ENCODE measurements at regions not wholly inside any gene's neighbourhood (a gene's known extent, or its start where the extent isn't known, plus 50 kb on each side); places are given as distances from the start of the nearest gene placed in this dataset.

GRCh38 chr15:48021336-48022086 is 99.3 kb upstream of the SLC24A5 start:
- no peak for TF ChIP-seq TAF1 (IDR thresholded peaks at IDR 0.05; ENCODE audit: borderline replicate concordance, insufficient read depth, low read length)
- TF ChIP-seq REST (IDR thresholded peaks at IDR 0.05; ENCODE audit: insufficient read depth in 1 of 2, low read depth in 2 of 2, low read length in 2 of 2) = no peak
- no peak for TF ChIP-seq POLR2AphosphoS5 (IDR thresholded peaks at IDR 0.05; ENCODE audit: low read depth, low read length)
- no peak for TF ChIP-seq FOXP2 (optimal IDR thresholded peaks at IDR 0.05; ENCODE audit: borderline replicate concordance, extremely low read depth, extremely low read length, insufficient read depth)
- no peak for TF ChIP-seq SIN3A (IDR thresholded peaks at IDR 0.05; ENCODE audit: borderline replicate concordance, insufficient read depth, low read length)

GRCh38 chr15:48025118-48025517 is 95.7 kb upstream of the SLC24A5 start:
- TF ChIP-seq FOXP2 (optimal IDR thresholded peaks at IDR 0.05; ENCODE audit: borderline replicate concordance, extremely low read depth, extremely low read length, insufficient read depth) (no peak), TAF1 (IDR thresholded peaks at IDR 0.05; ENCODE audit: borderline replicate concordance, insufficient read depth, low read length) (no peak), SIN3A (IDR thresholded peaks at IDR 0.05; ENCODE audit: borderline replicate concordance, insufficient read depth, low read length) (no peak), POLR2AphosphoS5 (IDR thresholded peaks at IDR 0.05; ENCODE audit: low read depth, low read length) (no peak), REST (IDR thresholded peaks at IDR 0.05; ENCODE audit: insufficient read depth in 1 of 2, low read depth in 2 of 2, low read length in 2 of 2) (no peak)

GRCh38 chr15:48028712-48029111 is 92.1 kb upstream of the SLC24A5 start:
- TF ChIP-seq TAF1 (IDR thresholded peaks at IDR 0.05; ENCODE audit: borderline replicate concordance, insufficient read depth, low read length) (no peak), POLR2AphosphoS5 (IDR thresholded peaks at IDR 0.05; ENCODE audit: low read depth, low read length) (no peak), REST (IDR thresholded peaks at IDR 0.05; ENCODE audit: insufficient read depth in 1 of 2, low read depth in 2 of 2, low read length in 2 of 2) (no peak), SIN3A (IDR thresholded peaks at IDR 0.05; ENCODE audit: borderline replicate concordance, insufficient read depth, low read length) (no peak), FOXP2 (optimal IDR thresholded peaks at IDR 0.05; ENCODE audit: borderline replicate concordance, extremely low read depth, extremely low read length, insufficient read depth) (no peak)

GRCh38 chr15:48029642-48030041 is 91.1 kb upstream of the SLC24A5 start:
- no peak for TF ChIP-seq REST (IDR thresholded peaks at IDR 0.05; ENCODE audit: insufficient read depth in 1 of 2, low read depth in 2 of 2, low read length in 2 of 2)

GRCh38 chr15:48031466-48031865 is 89.3 kb upstream of the SLC24A5 start:
- TF ChIP-seq TAF1 (IDR thresholded peaks at IDR 0.05; ENCODE audit: borderline replicate concordance, insufficient read depth, low read length) (no peak), FOXP2 (optimal IDR thresholded peaks at IDR 0.05; ENCODE audit: borderline replicate concordance, extremely low read depth, extremely low read length, insufficient read depth) (no peak)

All from PFSK-1 (cell line).